GM12878 (cell line): ENCODE measurements at regions not wholly inside any gene's neighbourhood (a gene's known extent, or its start where the extent isn't known, plus 50 kb on each side); places are given as distances from the start of the nearest gene placed in this dataset.

Source experiments
- ATAC-seq: fragments of 200-7000 bp; cut with Tn5 transposase; 3 replicates; pipeline ENCODE4 v1.9.1; 2020; ENCODE audit warnings: mild to moderate bottlenecking, moderate library complexity
- BruUV-seq: library from RNA; stranded (reverse); fragments of 400-500 nt; replicated peaks from 2 replicates; lab custom pipeline; 2021; lab: Mats Ljungman, UMichigan
- CTCF ChIA-PET: fragments of 300-600 bp; sonication (Branson Sonifier 250); formaldehyde crosslinking; extraction: SDS; loops from one replicate; lab custom pipeline; 2021; ENCODE audit warnings: inconsistent platforms; lab: Yijun Ruan, JAX
- POLR2A ChIA-PET: fragments of 350-600 bp; formaldehyde crosslinking; extraction: SDS; loops from one replicate; lab custom pipeline; 2021; ENCODE audit warnings: inconsistent platforms; lab: Charles Lee
- RAD21 ChIA-PET: fragments of 300-600 bp; sonication (Branson Sonifier 250); formaldehyde crosslinking; loops from one replicate; lab custom pipeline; 2023; ENCODE audit warnings: antibody characterized with exemption; ENCODE audit not compliant: unreplicated experiment; lab: Charles Lee
- SMC1A ChIA-PET: fragments of 300-600 bp; sonication (Branson Sonifier 250); formaldehyde crosslinking; loops from one replicate; lab custom pipeline; 2023; ENCODE audit not compliant: unreplicated experiment, uncharacterized antibody; lab: Charles Lee
- DNase-seq: peaks from one replicate; pipeline ENCODE4 v3.0.0-alpha.2; 2011; ENCODE audit warnings: low read depth, low spot score
- FAIRE-seq: peaks from 3 replicates; lab custom pipeline; 2011; peaks lifted over from hg19 to GRCh38; lab: Jason Lieb, UNC
- H2AFZ ChIP-seq: 2 replicates; pipeline ENCODE4 v1.6.0; 2011; ENCODE audit warnings: low read depth, low read length, control low read depth; ENCODE audit not compliant: control insufficient read depth
- H3K27ac ChIP-seq: 2 replicates; pipeline ENCODE4 v1.5.1; 2011; ENCODE audit warnings: control low read depth; ENCODE audit not compliant: control insufficient read depth, insufficient read depth
- H3K27me3 ChIP-seq, 2 experiments: replicated peaks in 1 of 2; 2 replicates each; pipeline versions ENCODE4 v1.6.0 to v1.6.1; 2011; ENCODE audit warnings: low read length in 1 of 2; ENCODE audit not compliant: control insufficient read depth in 2 of 2, insufficient read depth in 2 of 2
- H3K36me3 ChIP-seq, 2 experiments: 2 replicates each; pipeline ENCODE4 v1.5.1; 2011; ENCODE audit warnings: low read length in 1 of 2; ENCODE audit not compliant: control insufficient read depth in 2 of 2, insufficient read depth in 2 of 2
- H3K4me1 ChIP-seq: 2 replicates; pipeline ENCODE4 v1.6.1; 2011; ENCODE audit warnings: mild to moderate bottlenecking, low read length, moderate library complexity, mixed read lengths; ENCODE audit not compliant: control insufficient read depth, insufficient read depth
- H3K4me2 ChIP-seq: 2 replicates; pipeline ENCODE4 v1.6.0; 2011; ENCODE audit warnings: control low read depth; ENCODE audit not compliant: control insufficient read depth, insufficient read depth
- H3K4me3 ChIP-seq: fragments of 200-600 bp; sonication (generic); 2 replicates; pipeline ENCODE4 v1.5.1; 2016
- H3K79me2 ChIP-seq: 2 replicates; pipeline ENCODE4 v1.6.0; 2011; ENCODE audit warnings: low read length; ENCODE audit not compliant: control insufficient read depth, insufficient read depth
- H3K9ac ChIP-seq: 2 replicates; pipeline ENCODE4 v1.8.0; 2011; ENCODE audit warnings: low read length, control low read depth, mixed read lengths; ENCODE audit not compliant: control insufficient read depth, insufficient read depth
- H3K9me3 ChIP-seq: replicated peaks from 3 replicates; pipeline ENCODE4 v1.5.1; 2011; ENCODE audit warnings: mild to moderate bottlenecking, low read length; ENCODE audit not compliant: control insufficient read depth, insufficient read depth
- H4K20me1 ChIP-seq: 2 replicates; pipeline ENCODE4 v1.6.0; 2011; ENCODE audit not compliant: control insufficient read depth, insufficient read depth
- CBX5 ChIP-seq: sonication (generic); IDR thresholded peaks from 2 replicates; pipeline ENCODE4 v1.6.1; 2016; ENCODE audit warnings: low read depth, moderate library complexity, mild to moderate bottlenecking, inconsistent platforms
- CREB1 ChIP-seq: IDR thresholded peaks from 2 replicates; pipeline ENCODE4 v1.6.1; 2012; ENCODE audit warnings: low read depth, mild to moderate bottlenecking, inconsistent platforms
- FOXM1 ChIP-seq: IDR thresholded peaks from 2 replicates; pipeline ENCODE4 v1.6.1; 2012; ENCODE audit warnings: low read depth, mild to moderate bottlenecking, inconsistent platforms, low read length, moderate library complexity
- GABPA ChIP-seq: IDR thresholded peaks from 2 replicates; pipeline ENCODE4 v1.6.1; 2014; ENCODE audit warnings: antibody characterized with exemption, low read depth, mild to moderate bottlenecking, inconsistent platforms
- HSF1 ChIP-seq: fragments of 150-350 bp; IDR thresholded peaks from 2 replicates; pipeline ENCODE4 v1.6.1; 2014; ENCODE audit warnings: mild to moderate bottlenecking, low read depth, low read length
- IKZF2 ChIP-seq, 2 experiments: fragments of 450-650 bp; IDR thresholded peaks; 2 replicates each; pipeline ENCODE4 v1.6.1; 2017; ENCODE audit warnings: mild to moderate bottlenecking in 2 of 2, moderate library complexity in 2 of 2
- JUND ChIP-seq: IDR thresholded peaks from 2 replicates; pipeline ENCODE4 v1.6.1; 2012; ENCODE audit warnings: low read depth, mild to moderate bottlenecking, low read length, improper control_type of control experiment, moderate library complexity
- MTA2 ChIP-seq: fragments of 450-650 bp; IDR thresholded peaks from 2 replicates; pipeline ENCODE4 v1.6.1; 2016; ENCODE audit warnings: low read depth, mild to moderate bottlenecking, moderate library complexity
- NKRF ChIP-seq: fragments of 450-650 bp; conservative IDR thresholded peaks from 2 replicates; pipeline ENCODE4 v1.6.1; 2017; ENCODE audit warnings: mild to moderate bottlenecking, moderate library complexity
- NRF1 ChIP-seq: conservative IDR thresholded peaks from 2 replicates; pipeline ENCODE4 v1.6.1; 2011; ENCODE audit warnings: mild to moderate bottlenecking, low read depth, low read length, improper control_type of control experiment
- PAX8 ChIP-seq: fragments of 450-650 bp; IDR thresholded peaks from 2 replicates; pipeline ENCODE4 v1.6.1; 2017; ENCODE audit warnings: mild to moderate bottlenecking, moderate library complexity
- SP1 ChIP-seq: IDR thresholded peaks from one replicate; pipeline ENCODE4 v1.6.1; 2011; ENCODE audit warnings: low read depth, low read length
- TBL1XR1 ChIP-seq: IDR thresholded peaks from 2 replicates; pipeline ENCODE4 v1.6.1; 2012; ENCODE audit warnings: low read depth, low read length, improper control_type of control experiment
- TCF12 ChIP-seq: IDR thresholded peaks from 2 replicates; pipeline ENCODE4 v1.6.1; 2011; ENCODE audit warnings: low read depth, mild to moderate bottlenecking, low read length
- ZNF207 ChIP-seq: fragments of 450-650 bp; IDR thresholded peaks from 2 replicates; pipeline ENCODE4 v1.6.1; 2014; ENCODE audit warnings: antibody characterized with exemption, mild to moderate bottlenecking, borderline replicate concordance
- WGBS: methylation state at CpG from one replicate; pipeline ENCODE4 v1.1.6; 2016; ENCODE audit warnings: low lambda C conversion rate; ENCODE audit not compliant: insufficient replicate concordance, insufficient coverage; ENCODE audit errors: missing lambda C conversion rate; 5-methylcytosine and 5-hydroxymethylcytosine counted together
- in situ Hi-C: fragments of 300-500 bp; cut with MboI; formaldehyde crosslinking; loops from 9 replicates; pipeline ENCODE4 v1.14.3; 2018; ENCODE audit warnings: mixed read lengths
- intact Hi-C: fragments of 100-400 bp; cut with micrococcal nuclease; formaldehyde crosslinking; loops from one replicate; pipeline ENCODE4 v1.14.2; 2022; ENCODE audit not compliant: unreplicated experiment

- H3K4me1 ChIP-seq: no peaks in the 10 kb centered on the region
- intact Hi-C loops (loop anchor here (5.0 kb wide), 1 partner anchor 231 kb away; no protein-coding TSS in a partner anchor), in situ Hi-C loops (no loop called here)
- POLR2A ChIA-PET: no interaction called here
- RAD21 ChIA-PET: no interaction called here
- 21% methylated on average over 6 of the region's 6 CpGs for WGBS
- H3K36me3 ChIP-seq: no peaks in the 10 kb centered on the region
- SMC1A ChIA-PET: no interaction called here
- H3K27ac ChIP-seq: no peak overlapping the region
- ATAC-seq (no peak), DNase-seq (no peak), FAIRE-seq (no peak)
- TF ChIP-seq MTA2 (no peak), PAX8 (no peak), FOXM1 (no peak), TCF12 (no peak), NKRF (no peak), HSF1 (no peak), SP1 (no peak), IKZF2 (IDR thresholded peaks at IDR 0.05) (no peak), CBX5 (no peak), GABPA (no peak), JUND (no peak), CREB1 (no peak), NRF1 (no peak), ZNF207 (no peak), TBL1XR1 (no peak)
- no peak overlapping the region for H3K9ac ChIP-seq
- no peak overlapping the region for H3K4me3 ChIP-seq
- no peaks in the 10 kb centered on the region for H3K79me2 ChIP-seq
- no peaks in the 10 kb centered on the region for H4K20me1 ChIP-seq
- no peaks in the 10 kb centered on the region for H3K27me3 ChIP-seq
- CTCF ChIA-PET: no interaction called here
- no peak overlapping the region for H3K4me2 ChIP-seq
- no TSS peak for BruUV-seq
- no peaks in the 10 kb centered on the region for H3K9me3 ChIP-seq
- H2AFZ ChIP-seq: no peak overlapping the region
Observed at GRCh38 chr10:128863411-128863810, 603.6 kb upstream of the MGMT start.
